ENCODE measurements at regions not wholly inside any gene's neighbourhood (a gene's known extent, or its start where the extent isn't known, plus 50 kb on each side); places are given as distances from the start of the nearest gene placed in this dataset.

GRCh38 chr3:13146643-13147143 is 73.5 kb upstream of the IQSEC1 start:
- ATAC-seq (replicated peaks): no peak
- no peak overlapping the region for H3K4me3 Mint-ChIP-seq
- H3K4me1 Mint-ChIP-seq: peaks cover 5% of the 10 kb centered on the region
- H3K36me3 Mint-ChIP-seq (ENCODE audit: low read depth): no peaks in the 10 kb centered on the region
- peaks cover 3% of the 10 kb centered on the region for H3K27me3 Mint-ChIP-seq
- H3K27ac Mint-ChIP-seq: no peak overlapping the region
- H3K9me3 Mint-ChIP-seq: no peaks in the 10 kb centered on the region

- H3K36me3 Mint-ChIP-seq (ENCODE audit: low read depth): no peaks in the 10 kb centered on the region
- H3K27me3 Mint-ChIP-seq: peaks cover 5% of the 10 kb centered on the region
- H3K27ac Mint-ChIP-seq: no peak overlapping the region
- no peak overlapping the region for H3K4me3 Mint-ChIP-seq
- ATAC-seq (replicated peaks): no peak
- peaks cover 5% of the 10 kb centered on the region for H3K4me1 Mint-ChIP-seq
- no peaks in the 10 kb centered on the region for H3K9me3 Mint-ChIP-seq
These were observed 72.8 kb upstream of the IQSEC1 start for GRCh38 chr3:13145826-13146642.

DNA sequence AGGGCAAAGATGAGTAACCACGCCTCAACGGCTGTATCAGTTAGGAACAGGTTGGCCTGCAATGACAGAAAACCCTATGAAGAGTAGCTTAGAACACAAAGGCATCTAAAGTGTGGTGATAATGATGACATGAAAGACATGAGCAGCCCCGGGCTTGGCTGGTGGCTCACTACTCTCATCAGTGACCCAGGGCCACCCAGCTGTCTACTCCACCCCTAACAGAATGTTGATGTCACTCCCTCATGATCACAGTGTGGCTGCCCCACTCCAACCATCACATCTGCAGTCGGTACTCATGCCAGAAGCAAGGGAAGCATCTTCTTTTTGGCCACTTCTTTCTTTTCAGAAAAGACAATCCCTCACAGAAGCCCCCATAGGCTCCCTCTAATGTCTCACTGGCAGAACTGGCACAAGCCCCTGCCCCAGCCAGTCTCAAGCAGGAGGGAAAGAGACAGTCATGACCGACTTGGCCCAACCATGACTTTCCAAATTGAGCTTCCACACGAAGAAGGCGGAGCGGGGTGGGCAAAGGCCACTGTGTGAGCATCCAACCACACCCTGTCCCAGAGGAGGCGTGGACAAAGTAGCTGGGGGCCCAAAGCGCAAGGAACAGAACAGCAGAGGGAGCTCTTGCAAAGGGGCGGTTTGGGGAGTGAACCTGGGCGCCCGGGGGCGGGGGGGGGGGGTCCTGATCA is 72.0 kb upstream of the IQSEC1 start:
- H3K27ac Mint-ChIP-seq: no peak overlapping the region
- H3K4me3 Mint-ChIP-seq: no peak overlapping the region
- no peak for ATAC-seq (replicated peaks)
- H3K4me1 Mint-ChIP-seq: peaks cover 5% of the 10 kb centered on the region
- H3K36me3 Mint-ChIP-seq (ENCODE audit: low read depth): no peaks in the 10 kb centered on the region
- H3K27me3 Mint-ChIP-seq: peaks cover 8% of the 10 kb centered on the region
- no peaks in the 10 kb centered on the region for H3K9me3 Mint-ChIP-seq

DNA sequence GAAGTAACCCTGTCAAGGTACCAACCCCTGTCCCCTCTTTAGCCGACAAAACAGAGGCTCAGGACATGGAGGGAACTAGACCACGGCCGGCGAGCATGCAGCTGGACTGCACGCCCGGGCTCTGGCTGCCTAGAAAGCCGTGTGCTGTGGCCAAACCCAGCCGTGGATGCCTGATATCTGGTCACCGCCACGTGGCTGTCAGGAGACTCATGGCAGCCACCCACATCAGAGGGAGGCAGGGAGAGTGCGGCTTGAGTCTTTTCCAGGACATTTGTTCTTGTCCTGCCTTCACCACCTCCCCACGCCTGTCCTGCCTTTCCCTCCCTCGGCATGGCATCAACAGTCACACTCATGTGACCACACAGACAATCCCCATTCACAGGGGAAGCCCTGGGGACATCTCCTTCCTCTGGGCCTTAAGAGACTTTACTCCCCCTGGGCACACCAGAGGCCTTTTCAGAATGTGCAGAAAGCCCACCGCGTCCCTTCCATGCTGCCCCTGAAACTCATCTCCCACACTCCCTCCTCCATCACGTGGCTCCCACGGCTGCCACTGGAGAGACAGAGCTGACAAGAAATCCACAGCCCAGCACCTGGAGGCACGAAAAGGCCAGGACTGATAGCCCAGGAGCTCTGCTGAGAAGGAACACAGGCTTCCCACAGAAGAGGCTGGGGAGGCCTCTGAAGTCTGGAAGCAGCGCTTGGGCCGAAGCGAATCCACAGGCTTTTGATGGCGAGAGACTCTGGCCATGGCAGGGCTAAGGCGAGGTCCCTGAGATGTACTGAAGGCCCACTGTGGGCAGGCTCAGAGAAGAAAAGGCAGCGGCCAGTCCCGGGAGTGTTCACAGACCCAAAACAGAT is 71.2 kb upstream of the IQSEC1 start:
- Mint-ChIP-seq H3K36me3 (ENCODE audit: low read depth) (no peaks in the 10 kb centered on the region), H3K27me3 (peaks cover 12% of the 10 kb centered on the region), H3K27ac (no peak overlapping the region), H3K4me1 (peaks cover 4% of the 10 kb centered on the region), H3K4me3 (no peak overlapping the region), H3K9me3 (no peaks in the 10 kb centered on the region)
- no peak for ATAC-seq (replicated peaks)

GRCh38 chr3:13143381-13144004 is 70.3 kb upstream of the IQSEC1 start:
- peaks cover 12% of the 10 kb centered on the region for H3K27me3 Mint-ChIP-seq
- H3K4me3 Mint-ChIP-seq: no peak overlapping the region
- peaks cover 4% of the 10 kb centered on the region for H3K4me1 Mint-ChIP-seq
- H3K27ac Mint-ChIP-seq: no peak overlapping the region
- ATAC-seq (replicated peaks): no peak
- no peaks in the 10 kb centered on the region for H3K36me3 Mint-ChIP-seq (ENCODE audit: low read depth)
- no peaks in the 10 kb centered on the region for H3K9me3 Mint-ChIP-seq

- H3K9me3 Mint-ChIP-seq: no peaks in the 10 kb centered on the region
- no peaks in the 10 kb centered on the region for H3K36me3 Mint-ChIP-seq (ENCODE audit: low read depth)
- H3K4me3 Mint-ChIP-seq: no peak overlapping the region
- no peak for ATAC-seq (replicated peaks)
- peaks cover 4% of the 10 kb centered on the region for H3K4me1 Mint-ChIP-seq
- H3K27ac Mint-ChIP-seq: no peak overlapping the region
- H3K27me3 Mint-ChIP-seq: peaks cover 12% of the 10 kb centered on the region
These were observed 69.5 kb upstream of the IQSEC1 start for GRCh38 chr3:13142552-13143380.

GRCh38 chr3:13141991-13142412 is 68.8 kb upstream of the IQSEC1 start:
- H3K27ac Mint-ChIP-seq: no peak overlapping the region
- H3K4me3 Mint-ChIP-seq: no peak overlapping the region
- H3K36me3 Mint-ChIP-seq (ENCODE audit: low read depth): no peaks in the 10 kb centered on the region
- no peaks in the 10 kb centered on the region for H3K9me3 Mint-ChIP-seq
- H3K27me3 Mint-ChIP-seq: peaks cover 12% of the 10 kb centered on the region
- H3K4me1 Mint-ChIP-seq: peaks cover 4% of the 10 kb centered on the region
- no peak for ATAC-seq (replicated peaks)

GRCh38 chr3:13141183-13141582 is 68.0 kb upstream of the IQSEC1 start:
- no peaks in the 10 kb centered on the region for H3K36me3 Mint-ChIP-seq (ENCODE audit: low read depth)
- no peaks in the 10 kb centered on the region for H3K9me3 Mint-ChIP-seq
- H3K27ac Mint-ChIP-seq: no peak overlapping the region
- no peak overlapping the region for H3K4me3 Mint-ChIP-seq
- H3K4me1 Mint-ChIP-seq: peaks cover 4% of the 10 kb centered on the region
- H3K27me3 Mint-ChIP-seq: peaks cover 16% of the 10 kb centered on the region
- ATAC-seq (replicated peaks): no peak

DNA sequence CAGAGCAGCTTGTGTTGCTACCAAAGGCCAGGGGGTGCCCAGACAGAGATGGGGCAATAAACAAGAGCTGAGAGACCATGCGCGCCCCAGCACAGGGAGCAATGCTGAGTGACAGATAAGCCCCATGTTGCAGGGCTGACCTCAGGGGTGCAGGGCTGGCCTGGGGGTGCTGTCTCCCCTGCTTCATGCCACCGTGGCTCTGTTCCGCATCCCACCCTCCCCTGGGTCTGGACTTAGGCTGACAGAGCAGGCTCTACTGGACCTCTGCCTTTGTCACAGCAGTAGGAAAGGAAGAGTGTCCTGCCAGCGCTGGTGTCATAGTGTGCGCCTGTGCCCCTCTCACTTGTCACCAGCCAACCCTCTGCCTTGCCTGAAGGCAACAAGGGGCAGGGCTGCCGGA is 67.4 kb upstream of the IQSEC1 start:
- Mint-ChIP-seq H3K27me3 (peaks cover 16% of the 10 kb centered on the region), H3K9me3 (no peaks in the 10 kb centered on the region), H3K4me3 (no peak overlapping the region), H3K27ac (no peak overlapping the region), H3K4me1 (peaks cover 4% of the 10 kb centered on the region), H3K36me3 (ENCODE audit: low read depth) (no peaks in the 10 kb centered on the region)
- no peak for ATAC-seq (replicated peaks)

DNA sequence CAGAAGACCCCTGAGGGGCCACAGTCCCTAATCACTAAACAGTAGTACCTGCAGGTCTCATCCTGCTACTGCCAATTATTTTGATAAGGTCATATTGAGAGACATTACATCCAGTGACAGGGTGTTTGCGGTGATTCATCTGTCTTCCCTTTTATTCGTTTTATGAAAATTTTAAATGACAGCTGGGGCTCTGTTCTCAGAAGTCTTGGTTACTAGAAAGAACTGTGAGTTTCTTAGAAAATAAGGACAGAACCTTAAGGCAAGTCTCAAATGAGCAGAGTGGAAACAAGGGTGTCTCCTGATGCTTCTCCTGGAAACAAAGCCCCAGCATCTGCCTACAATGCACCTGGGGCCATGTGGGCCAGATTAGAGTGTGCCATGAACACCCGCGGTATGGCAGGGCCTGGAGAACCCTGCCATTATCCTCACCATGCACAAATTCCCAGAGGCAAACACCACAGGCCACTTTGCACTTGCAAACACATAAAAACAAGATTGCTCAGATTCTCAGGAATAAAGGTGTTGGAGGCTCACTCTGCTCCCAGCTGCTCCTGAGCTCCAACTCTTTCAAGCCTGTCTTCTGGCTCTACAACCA is 66.3 kb upstream of the IQSEC1 start:
- H3K27ac Mint-ChIP-seq: no peak overlapping the region
- H3K27me3 Mint-ChIP-seq: peaks cover 16% of the 10 kb centered on the region
- no peaks in the 10 kb centered on the region for H3K9me3 Mint-ChIP-seq
- no peak for ATAC-seq (replicated peaks)
- H3K4me1 Mint-ChIP-seq: peaks cover 4% of the 10 kb centered on the region
- H3K4me3 Mint-ChIP-seq: no peak overlapping the region
- H3K36me3 Mint-ChIP-seq (ENCODE audit: low read depth): no peaks in the 10 kb centered on the region

GRCh38 chr3:13138833-13139145 is 65.6 kb upstream of the IQSEC1 start:
- no peak for ATAC-seq (replicated peaks)
- Mint-ChIP-seq H3K4me3 (no peak overlapping the region), H3K27ac (no peak overlapping the region), H3K9me3 (no peaks in the 10 kb centered on the region), H3K27me3 (peaks cover 16% of the 10 kb centered on the region), H3K4me1 (peaks cover 4% of the 10 kb centered on the region), H3K36me3 (ENCODE audit: low read depth) (no peaks in the 10 kb centered on the region)

GRCh38 chr3:13137941-13138832 is 65.0 kb upstream of the IQSEC1 start:
- Mint-ChIP-seq H3K27me3 (peaks cover 16% of the 10 kb centered on the region), H3K27ac (no peak overlapping the region), H3K9me3 (no peaks in the 10 kb centered on the region), H3K4me1 (peaks cover 4% of the 10 kb centered on the region), H3K4me3 (no peak overlapping the region), H3K36me3 (ENCODE audit: low read depth) (no peaks in the 10 kb centered on the region)
- ATAC-seq (replicated peaks): no peak

Measured in activated T-helper 17 cell treated with anti-CD3 and anti-CD28 coated beads, Interleukin-2, amount 50 U/mL, for 72 hours (primary cell).